Heart left ventricle (tissue), 13 donors: ENCODE measurements at regions not wholly inside any gene's neighbourhood (a gene's known extent, or its start where the extent isn't known, plus 50 kb on each side); places are given as distances from the start of the nearest gene placed in this dataset.
"Not testable (repeated sequence)": the region's sequence is repeated elsewhere in the genome, so short reads cannot be mapped to it uniquely, and the experiment has no call there.

Source experiments
- POLR2A ChIP-seq, 2 donors: fragments of 450-650 bp; IDR thresholded peaks; one replicate each; pipeline ENCODE4 v1.6.1; 2017; ENCODE audit warnings: antibody characterized with exemption in 2 of 2, mild to moderate bottlenecking in 2 of 2, moderate library complexity in 2 of 2
- TF ChIP-seq, protein P1 (sequence below), 12 donors: fragments of 200-600 bp; sonication (generic) in 4 of 12; IDR thresholded peaks; one replicate each; pipeline versions ENCODE4 v1.5.0 to v1.8.0; 2018 to 2022; ENCODE audit warnings: antibody characterized with exemption in 12 of 12, mild to moderate bottlenecking in 5 of 12
- donor health status: ischemic (EF 13 %, LVEDD 7.1; RV severe dilation, severe dysfunction).
- donor health status: DM: no; HTN: yes; CAD: no.
- donor health status: DM: no; HTN: no; CAD: no.
- donor health status: ischemic (EF 25% LVEDD 6.9; RV normal size, moderate dysfunction).
- donor health status: ischemic (EF 25% LVEDD 5.7; RV mildly dilated, moderate dysfunction).
- donor health status: ischemic (EF 35%, LVEDD 5.7; RV mildly dilated, moderate dysfunction).
- donor health status: nonischemic (EF 11% LVEDD 7.7; RV severe dilation, severe dysfunction).
- donor health status: DM: yes; HTN: yes; CAD: no.
- donor health status: PGD.
- donor health status: ischemic (EF 29% LVEDD 5.4; RV normal size, mild dysfunction).
- donor health status: nonischemic (EF 23%, LVEDD 6.1; RV moderate dilation, normal function).

DNA sequence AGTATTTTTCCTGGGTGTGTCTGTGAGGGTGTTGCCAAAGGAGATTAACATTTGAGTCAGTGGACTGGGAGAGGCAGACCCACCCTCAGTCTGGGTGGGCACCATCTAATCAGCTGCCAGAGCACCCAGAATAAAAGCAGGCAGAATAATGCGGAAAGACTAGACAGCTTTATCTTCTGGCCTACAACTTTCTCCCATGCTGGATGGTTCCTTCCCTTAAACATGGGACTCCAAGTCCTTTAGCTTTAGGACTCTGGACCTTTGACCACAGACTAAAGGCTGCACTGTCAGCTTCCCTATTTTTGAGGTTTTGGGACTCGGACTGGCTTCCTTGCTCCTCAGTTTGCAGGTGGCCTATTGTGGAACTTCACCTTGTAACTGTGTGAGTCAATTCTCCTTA is 418.1 kb downstream of the DTWD2 start:
- TF ChIP-seq, protein P1, sequence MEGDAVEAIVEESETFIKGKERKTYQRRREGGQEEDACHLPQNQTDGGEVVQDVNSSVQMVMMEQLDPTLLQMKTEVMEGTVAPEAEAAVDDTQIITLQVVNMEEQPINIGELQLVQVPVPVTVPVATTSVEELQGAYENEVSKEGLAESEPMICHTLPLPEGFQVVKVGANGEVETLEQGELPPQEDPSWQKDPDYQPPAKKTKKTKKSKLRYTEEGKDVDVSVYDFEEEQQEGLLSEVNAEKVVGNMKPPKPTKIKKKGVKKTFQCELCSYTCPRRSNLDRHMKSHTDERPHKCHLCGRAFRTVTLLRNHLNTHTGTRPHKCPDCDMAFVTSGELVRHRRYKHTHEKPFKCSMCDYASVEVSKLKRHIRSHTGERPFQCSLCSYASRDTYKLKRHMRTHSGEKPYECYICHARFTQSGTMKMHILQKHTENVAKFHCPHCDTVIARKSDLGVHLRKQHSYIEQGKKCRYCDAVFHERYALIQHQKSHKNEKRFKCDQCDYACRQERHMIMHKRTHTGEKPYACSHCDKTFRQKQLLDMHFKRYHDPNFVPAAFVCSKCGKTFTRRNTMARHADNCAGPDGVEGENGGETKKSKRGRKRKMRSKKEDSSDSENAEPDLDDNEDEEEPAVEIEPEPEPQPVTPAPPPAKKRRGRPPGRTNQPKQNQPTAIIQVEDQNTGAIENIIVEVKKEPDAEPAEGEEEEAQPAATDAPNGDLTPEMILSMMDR (IDR thresholded peaks at IDR 0.05) = not testable (repeated sequence)
- not testable (repeated sequence) for TF ChIP-seq POLR2A (IDR thresholded peaks at IDR 0.05)
